GM21717 (cell line): ENCODE measurements at regions not wholly inside any gene's neighbourhood (a gene's known extent, or its start where the extent isn't known, plus 50 kb on each side); places are given as distances from the start of the nearest gene placed in this dataset.

Experiments
- ATAC-seq: cut with Tn5 transposase; IDR thresholded peaks from one replicate; pipeline ENCODE4 v1.9.1; 2021; ENCODE audit warnings: mild to moderate bottlenecking, moderate library complexity; ENCODE audit not compliant: unreplicated experiment

DNA sequence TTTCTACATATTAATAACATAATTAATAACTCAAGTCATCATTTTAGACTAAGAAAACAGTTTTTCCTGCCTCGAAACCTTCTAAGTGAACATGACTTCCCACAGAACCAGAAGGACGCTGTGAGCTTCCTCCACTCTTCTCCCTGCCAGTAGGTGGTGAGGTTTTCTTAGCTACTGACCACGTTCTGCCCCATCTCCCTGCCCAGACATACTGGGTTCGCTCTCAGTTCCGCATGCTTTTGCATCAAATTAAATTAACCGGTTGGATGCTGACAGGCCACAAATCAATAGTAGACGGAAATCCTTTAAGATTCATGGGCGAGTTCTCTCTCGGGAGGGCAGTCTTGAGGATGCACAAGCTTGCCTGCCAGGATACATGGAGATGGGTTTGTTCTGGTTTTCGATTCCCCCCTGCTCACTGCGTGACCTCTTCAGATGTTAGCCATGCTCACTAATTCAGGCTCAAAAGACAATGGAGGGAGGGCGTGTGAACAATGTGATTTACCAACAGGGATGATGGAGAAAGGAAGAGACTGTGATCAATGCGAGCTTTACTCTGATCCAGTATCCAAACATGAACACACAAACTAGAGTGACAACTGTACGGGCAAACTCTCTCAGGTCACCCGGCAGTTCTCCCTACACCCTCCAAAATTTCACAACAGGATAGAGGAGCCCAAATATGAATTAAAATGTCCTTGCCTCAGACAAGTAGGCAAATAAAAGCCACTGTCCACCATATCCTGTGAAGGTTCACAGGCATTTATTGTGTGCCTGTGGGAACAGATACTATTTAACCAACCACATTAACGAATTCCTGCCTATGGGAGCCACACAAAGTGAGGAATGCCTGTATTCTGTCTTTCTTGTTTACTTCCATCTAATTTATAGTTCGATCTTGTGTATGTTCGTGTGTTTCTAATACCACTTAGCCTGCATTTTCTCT lies 375.7 kb downstream of the EIPR1 start:
- ATAC-seq, result peak; percentile 58

DNA sequence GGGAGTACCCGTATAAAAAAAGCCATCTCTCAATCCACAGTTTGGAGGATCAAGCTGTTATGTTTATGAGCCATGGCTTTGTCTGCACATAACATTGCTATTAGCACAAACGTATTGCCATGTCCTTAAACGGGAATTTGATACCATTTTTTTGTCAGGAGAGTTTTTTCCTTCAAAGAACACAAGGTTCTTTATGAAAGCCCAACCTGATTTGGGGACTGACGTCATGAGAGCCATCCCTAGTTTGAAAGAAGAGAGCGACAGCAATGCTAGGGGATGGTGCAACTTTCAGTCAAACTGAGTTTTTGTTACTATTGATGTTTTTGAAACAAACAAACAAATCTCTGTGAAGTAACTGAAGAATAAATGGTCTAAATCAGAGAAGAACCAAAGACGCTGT lies 376.6 kb downstream of the EIPR1 start:
- no peak for ATAC-seq

- no peak for ATAC-seq
These were observed 377.5 kb downstream of the EIPR1 start for GRCh38 chr2:3000125-3000524.

- no peak for ATAC-seq
These were observed 378.6 kb downstream of the EIPR1 start for GRCh38 chr2:2998971-2999370.

- no peak for ATAC-seq
These were observed 384.4 kb downstream of the EIPR1 start for GRCh38 chr2:2993172-2993692.

GRCh38 chr2:2992634-2993033 lies 385.0 kb downstream of the EIPR1 start:
- no peak for ATAC-seq

DNA sequence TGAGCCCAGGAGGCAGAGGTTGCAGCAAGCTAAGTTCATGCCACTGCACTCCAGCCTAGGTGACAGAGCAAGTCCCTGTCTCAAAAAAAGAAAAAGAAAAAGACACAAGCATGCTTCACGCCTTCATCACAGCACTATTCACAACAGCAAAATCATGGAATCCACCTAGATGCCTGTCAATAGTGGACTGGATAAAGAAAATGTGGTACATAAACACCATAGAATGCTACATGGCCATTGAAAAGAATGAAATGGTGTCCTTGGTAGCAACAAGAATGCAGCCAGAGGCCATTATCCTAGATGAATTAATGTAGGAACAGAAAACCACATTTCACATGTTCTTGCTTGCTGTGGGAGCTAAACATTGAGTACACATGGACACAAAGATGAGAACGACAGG lies 392.6 kb downstream of the EIPR1 start:
- ATAC-seq, result no peak

DNA sequence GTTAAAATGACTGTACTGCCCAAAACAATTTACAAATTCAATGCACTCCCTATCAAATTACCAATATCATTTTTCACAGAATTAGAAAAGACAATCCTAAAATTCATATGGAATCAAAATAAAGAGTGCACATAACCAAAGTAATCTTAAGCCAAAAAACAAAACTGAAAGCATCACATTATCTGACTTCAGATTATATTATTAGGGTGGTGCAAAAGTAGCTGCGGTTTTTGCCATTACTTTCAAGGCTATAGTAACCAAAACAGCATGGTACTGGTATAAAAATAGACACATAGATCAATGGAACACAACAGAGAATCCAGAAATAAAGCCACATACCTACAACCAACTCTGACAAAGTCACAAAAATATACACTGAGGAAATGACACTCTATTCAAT lies 396.6 kb downstream of the EIPR1 start:
- ATAC-seq, result no peak

GRCh38 chr2:2974982-2975381 lies 402.6 kb downstream of the EIPR1 start:
- ATAC-seq, result no peak

DNA sequence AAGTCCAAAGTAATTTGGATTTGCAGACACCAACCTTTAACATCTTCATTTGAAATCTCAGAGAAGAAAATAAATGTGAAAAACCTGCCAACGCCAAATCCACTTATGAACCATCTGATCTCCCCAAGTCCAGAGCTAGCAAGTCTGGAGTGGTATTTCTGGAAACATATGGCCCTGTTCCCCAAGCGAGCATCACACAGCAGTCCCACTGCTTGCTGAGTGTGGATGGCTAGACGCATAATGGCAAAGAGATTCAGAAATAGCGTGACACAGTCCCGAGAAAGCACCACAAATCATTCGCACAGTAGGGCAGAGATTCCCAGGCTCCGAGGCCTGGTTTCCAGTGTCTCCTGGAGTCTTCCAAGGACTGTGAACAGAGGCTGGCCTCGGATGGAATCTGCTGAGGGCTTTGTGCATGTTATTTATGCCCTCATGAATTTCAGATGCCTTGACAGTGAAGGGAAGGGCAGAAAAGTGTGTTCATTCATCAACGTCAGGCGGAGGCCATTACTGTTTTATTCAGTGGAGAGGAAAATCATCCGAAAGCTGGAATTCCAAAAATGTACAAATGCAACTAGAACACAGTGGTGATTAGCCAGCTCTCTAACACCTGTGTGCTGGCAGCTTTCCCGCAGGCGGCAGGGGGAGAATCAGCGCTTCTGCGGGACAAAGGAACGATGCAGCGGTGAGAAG lies 417.0 kb downstream of the EIPR1 start:
- ATAC-seq, result no peak

GRCh38 chr2:2950403-2950952 lies 427.1 kb downstream of the EIPR1 start:
- no peak for ATAC-seq

DNA sequence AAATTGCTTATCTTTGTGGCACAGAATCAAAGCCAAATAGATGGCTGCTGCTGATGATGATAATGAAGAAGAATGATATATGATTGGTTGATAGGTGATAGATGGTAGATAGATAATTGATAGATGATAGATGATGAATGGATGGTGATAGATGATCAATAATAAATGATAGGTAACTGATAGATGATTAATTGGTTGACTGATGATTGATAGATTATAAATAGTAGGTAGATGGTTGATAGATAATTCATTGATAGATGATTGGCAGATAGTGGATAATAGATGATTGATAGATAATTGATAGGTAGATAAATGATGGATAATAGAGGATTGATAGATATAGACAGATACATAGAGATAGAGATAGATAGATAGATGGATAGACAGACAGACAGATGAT lies 430.2 kb downstream of the EIPR1 start:
- no peak for ATAC-seq

GRCh38 chr2:2942906-2943305 lies 434.7 kb downstream of the EIPR1 start:
- no peak for ATAC-seq

GRCh38 chr2:2942225-2942624 lies 435.4 kb downstream of the EIPR1 start:
- ATAC-seq, result no peak

- no peak for ATAC-seq
These were observed 436.4 kb downstream of the EIPR1 start for GRCh38 chr2:2941205-2941604.

- ATAC-seq, result no peak
These were observed 436.9 kb downstream of the EIPR1 start for GRCh38 chr2:2940702-2941101.

- no peak for ATAC-seq
These were observed 437.6 kb downstream of the EIPR1 start for GRCh38 chr2:2940061-2940460.

- no peak for ATAC-seq
These were observed 438.4 kb downstream of the EIPR1 start for GRCh38 chr2:2939078-2939795.

DNA sequence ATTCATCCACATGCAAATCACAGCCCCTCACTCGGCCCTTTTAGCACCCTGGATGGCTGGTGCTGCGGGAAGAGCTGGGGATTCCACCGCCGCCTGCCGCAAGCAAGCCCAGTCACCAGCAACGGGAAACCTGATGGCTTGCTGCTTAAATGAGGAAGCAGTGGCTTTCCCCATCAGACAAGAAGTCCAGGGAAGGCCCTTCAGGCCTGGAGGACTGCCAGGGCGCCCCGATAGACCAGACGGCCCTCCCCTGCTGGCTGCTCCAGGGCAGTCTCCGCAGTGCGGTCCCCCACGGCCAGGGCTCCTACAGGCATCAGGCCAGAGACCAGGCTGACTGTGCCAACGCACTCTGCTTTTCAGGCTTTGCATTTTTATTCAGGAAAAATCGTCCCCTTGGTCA lies 439.1 kb downstream of the EIPR1 start:
- no peak for ATAC-seq

DNA sequence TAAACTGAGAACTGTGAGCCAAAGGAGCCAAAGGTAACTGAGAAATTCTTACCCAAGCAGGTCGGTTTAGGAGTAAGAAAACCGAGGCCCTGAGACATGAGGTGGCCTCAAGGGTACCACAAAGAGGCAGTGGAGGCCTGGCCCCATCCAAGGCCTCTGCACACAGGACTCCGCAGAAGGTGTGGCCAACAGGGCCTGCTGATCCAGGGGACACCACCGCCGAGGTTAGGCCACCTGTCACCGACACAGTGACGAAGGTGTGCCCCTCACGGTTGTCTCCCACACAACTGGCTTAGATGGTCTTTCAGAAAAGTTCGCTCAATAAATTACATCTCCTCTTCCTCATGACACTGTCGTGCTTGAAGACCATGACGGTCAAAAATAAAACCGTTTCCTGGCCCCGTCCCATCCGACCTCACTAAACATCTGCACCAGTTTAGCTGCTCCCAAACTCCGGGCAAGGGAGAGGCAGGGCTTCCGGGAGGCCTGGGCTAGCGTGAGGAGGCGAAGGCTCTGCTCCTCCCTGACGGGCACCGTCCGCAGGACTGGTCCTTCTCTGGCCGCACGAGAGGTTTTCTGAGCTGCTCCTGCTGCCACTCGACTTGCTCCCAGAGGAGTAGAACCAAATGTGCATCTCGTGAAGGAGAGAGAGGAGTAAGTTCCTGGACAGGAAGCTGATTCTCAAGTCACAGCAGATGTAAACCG lies 442.0 kb downstream of the EIPR1 start:
- no peak for ATAC-seq
